HS-5 (cell line): ENCODE measurements at regions not wholly inside any gene's neighbourhood (a gene's known extent, or its start where the extent isn't known, plus 50 kb on each side); places are given as distances from the start of the nearest gene placed in this dataset.
"Not testable (repeated sequence)": the region's sequence is repeated elsewhere in the genome, so short reads cannot be mapped to it uniquely, and the experiment has no call there.

ENCODE experiments used
- DNase-seq: peaks from one replicate; pipeline ENCODE4 v3.0.0-alpha.2; 2012; ENCODE audit warnings: low read depth

DNA sequence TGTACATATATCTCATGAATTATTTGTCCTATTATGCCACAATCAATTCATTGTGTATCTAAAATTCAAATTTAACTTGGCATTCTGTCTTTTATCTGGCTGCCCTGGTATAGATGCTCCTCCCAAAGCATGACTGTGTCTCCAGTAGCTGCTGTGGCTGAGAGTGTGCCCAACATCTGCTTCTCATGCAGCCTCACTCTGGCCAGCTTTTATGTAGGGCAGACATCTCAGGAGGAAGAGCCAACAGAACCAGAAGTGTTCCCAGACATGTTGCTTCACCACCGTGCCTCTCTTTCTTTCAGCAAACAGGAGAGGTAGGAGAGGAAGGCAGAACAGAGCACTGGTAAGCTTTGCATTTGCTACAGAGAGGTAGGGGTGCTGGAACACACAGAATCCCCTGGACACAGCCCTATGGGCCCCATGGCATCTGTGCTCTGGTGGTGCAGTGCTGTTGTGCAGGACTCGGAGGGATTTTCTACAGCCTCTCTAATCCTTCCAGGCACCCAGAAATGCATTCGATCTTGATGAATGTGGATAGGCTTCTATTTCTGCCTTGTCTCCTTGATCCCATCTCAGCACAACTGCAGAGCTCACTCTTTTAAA is 637.1 kb downstream of the UTRN start:
- DNase-seq: no peak

GRCh38 chr6:144922771-144923490 is 637.8 kb downstream of the UTRN start:
- not testable (repeated sequence) for DNase-seq

DNA sequence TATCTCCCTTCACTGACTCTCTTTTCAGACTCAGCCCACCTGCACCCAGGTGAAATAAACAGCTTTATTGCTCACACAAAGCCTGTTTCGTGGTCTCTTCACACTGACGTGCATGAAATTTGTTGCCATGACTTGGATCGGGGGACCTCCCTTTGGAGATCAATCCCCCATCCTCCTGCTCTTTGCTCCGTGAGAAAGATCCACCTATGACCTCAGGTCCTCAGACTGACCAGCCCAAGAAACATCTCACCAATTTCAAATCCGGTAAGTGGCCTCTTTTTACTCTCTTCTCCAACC is 638.3 kb downstream of the UTRN start:
- DNase-seq: not testable (repeated sequence)

- DNase-seq: no peak
Measured at GRCh38 chr6:144928847-144929246, 643.7 kb downstream of the UTRN start.

GRCh38 chr6:144929262-144929661 is 644.1 kb downstream of the UTRN start:
- no peak for DNase-seq

DNA sequence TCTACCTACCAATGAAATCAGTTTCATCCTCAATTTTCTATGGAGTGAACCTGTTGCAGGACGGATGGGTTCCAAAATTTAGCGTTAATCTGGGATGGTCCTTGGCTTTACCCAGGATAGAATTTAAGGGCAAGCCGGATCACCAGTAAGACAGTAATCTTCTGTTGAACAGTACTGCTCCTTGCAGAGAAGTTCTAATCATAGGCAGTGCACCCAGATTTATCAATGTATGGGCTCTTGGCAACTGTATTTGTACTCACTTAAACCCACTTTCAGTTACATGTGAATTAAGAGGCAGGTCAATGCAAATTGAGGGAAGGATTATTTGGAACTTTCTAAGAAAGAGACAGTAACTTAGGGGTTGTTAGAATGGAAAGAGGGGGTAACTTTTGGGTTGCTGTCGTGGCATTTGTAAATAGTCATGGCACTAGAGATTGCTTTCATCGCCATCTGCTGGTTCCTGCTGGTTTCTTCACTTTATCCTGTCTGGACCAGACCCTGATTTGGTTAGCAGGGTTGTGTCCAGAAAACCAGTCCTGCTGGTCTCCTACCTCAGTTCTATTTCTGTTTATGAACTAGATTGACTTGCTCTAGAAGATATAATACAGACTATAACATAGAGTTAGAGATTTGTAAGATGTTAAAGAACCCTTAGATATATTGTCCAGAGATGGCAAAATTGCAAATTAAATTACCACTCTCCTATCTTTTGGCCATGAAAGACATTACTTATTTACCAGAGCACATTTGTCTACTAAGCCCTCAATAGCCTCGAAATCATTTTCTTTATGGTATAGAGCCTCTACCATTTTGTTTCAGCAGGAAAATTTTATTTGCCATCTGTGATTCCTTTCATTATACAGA is 646.3 kb downstream of the UTRN start:
- DNase-seq: no peak

DNA sequence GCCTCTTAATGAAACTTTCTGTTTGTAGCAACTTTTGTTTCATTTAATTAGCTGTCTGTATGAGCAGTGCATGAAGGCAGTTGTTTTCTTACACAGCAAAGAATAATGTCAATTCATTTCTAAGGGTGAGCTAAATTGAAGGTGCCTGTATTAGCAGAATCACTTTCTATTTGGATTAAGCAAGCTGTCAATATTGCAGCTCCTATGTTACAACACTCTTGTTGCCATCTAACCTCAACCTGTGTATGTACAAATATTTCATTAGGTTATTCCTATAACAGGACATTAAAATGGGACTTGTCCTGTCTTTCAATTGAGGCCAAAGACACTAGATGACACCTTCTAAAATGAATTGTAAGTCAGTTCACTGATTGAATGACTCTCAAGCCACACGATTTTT is 647.5 kb downstream of the UTRN start:
- no peak for DNase-seq

DNA sequence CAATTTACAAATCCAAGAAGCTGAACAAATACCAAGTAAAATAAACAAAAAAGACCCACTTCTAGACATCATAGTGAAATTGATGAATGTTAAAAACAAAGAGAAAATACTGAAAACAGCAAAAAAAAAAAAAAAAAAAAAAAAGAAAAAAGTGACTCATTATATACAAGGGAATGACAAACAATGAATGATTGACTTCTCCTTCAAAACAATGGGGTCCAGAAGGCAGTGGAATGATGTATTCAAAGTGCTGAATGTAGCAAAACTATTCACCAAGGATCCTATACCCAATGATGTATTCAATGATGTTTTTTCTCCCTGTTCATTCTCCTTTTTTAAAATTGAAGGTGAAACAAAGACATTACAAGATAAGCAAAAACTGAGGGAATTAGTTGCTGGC is 650.0 kb downstream of the UTRN start:
- DNase-seq: no peak

- DNase-seq: no peak
Measured at GRCh38 chr6:144935661-144936060, 650.5 kb downstream of the UTRN start.

DNA sequence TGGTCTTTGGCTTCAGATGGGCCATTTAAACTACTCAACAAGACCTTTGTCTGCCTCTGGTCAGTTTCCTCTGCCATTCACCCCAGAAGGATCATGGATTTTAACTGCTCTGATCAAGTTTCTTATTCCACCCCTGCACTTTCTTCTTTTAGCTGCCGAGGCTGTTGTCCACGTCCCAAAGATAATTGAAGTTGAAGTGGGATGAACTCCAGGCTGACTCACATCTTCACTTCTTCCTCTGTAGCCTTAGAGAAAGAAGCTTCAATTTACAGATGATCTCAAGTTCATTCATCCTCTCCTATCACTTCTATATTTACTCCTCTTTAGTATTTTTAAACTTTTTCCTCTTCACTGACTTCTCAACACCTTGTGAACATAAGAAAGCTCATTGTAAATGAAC is 651.6 kb downstream of the UTRN start:
- DNase-seq: no peak

GRCh38 chr6:144939921-144940320 is 654.8 kb downstream of the UTRN start:
- DNase-seq: no peak

DNA sequence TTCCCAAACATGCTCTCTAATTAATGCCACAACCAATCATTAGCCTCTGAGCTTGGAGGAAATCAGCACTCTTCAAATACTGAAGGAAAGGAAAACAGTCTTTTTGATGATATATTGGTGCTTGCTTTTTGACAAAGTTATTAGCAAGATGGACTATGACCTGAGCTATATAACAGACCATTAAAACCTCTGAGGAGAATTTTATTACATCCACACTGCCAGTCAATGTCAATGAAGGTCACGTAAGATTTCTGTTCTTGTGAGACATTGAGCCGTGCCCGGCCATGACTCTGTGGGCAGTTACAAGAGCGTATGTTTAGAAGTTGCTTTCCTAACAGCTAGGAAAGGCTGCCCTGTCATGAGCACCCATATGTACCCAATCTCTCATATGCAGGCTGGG is 659.0 kb downstream of the UTRN start:
- no peak for DNase-seq

DNA sequence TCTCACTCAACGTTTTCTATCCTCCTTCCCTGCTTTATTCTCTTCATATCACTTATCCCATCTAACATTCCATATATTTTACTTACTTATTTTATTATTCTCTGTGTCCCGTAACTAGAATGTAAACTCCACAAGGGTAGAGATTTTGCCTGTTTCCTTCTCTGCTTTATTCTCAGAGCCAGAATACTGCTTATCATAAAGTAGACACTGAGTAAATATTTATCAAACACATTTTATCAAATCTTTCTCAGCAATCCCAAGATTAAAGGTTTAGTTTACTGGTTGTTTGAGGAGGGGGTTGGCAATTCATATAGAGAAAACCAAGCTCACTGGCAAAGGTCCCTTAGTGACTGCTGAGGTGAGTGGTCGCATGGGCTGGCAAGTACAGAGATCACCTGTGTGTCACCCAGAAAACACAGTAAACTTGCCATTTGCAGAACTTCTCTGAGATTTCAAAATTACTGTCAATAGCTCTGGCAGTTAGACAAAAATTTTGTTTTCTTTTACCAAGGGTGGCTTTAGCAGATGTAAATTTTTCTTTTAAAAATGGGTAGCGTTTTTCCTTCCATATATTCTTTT is 662.4 kb downstream of the UTRN start:
- no peak for DNase-seq

DNA sequence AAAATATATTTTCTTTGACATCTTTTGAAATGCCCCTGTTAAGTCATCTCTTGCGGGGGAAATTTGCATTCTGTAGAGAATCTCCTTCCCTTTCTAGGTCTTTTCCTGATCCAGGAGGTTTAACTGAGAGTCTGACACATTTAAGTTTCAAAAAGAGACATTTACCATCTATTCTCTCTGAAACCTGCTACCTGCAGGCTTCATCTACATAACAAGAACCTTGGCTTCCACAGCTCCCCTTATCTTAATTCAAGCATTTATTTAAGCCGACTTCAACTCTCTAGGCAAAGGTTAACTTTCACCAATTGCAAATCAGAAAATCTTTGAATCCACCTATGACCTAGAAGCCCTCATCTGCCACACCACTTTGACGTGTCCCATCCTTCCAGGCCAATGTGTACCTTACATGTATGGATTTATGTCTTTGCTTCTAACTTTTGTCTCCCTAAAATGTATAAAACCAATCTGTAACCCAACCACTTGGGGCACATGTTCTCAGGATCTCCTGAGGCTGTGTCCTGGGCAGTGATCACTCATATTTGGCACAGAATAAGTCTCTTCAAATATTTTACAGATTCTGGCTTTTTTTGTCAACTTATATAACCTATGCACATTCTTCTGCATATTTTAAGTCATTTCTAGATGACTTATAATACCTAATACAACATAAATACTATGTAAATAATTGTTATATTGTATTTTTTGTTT is 666.7 kb downstream of the UTRN start:
- no peak for DNase-seq

DNA sequence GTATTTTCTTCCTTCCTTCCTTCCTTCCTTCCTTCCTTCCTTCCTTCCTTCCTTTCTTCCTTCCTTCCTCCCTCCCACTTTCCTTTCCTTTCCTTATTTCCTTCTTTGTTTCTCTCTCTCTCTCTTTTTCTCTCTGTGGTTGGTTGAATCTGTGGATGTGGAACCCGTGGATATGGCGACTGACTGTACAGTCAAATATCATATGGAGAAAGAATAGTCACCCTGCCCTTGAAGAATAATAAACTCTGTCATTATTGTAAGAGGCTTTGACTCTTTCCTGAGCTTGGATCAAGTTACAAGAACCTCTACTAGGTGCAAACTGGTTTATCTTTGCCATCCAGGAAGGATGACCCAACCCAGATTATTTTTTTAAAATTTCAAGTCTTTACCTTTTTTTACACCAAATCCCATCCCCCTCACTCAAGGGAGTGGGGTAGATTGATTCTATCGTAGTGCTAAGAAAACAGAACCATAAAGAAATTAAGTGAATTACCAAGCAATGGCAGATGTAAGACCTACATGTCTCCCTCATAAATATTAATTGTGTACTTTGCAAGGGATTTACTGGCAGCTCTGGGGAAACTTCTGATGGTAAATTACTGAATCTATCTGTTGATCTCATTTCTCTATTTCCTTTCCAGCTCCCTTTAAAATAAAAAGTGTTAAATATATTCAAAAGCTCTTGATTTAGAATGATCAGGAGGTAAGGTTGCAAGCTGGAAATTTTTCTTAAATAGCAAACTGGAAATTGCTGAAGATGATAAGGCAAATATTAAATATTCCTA is 667.5 kb downstream of the UTRN start:
- DNase-seq: no peak

GRCh38 chr6:144953552-144954240 is 668.6 kb downstream of the UTRN start:
- DNase-seq: peak; percentile 81

- no peak for DNase-seq
Measured at GRCh38 chr6:144954241-144954556, 669.1 kb downstream of the UTRN start.

DNA sequence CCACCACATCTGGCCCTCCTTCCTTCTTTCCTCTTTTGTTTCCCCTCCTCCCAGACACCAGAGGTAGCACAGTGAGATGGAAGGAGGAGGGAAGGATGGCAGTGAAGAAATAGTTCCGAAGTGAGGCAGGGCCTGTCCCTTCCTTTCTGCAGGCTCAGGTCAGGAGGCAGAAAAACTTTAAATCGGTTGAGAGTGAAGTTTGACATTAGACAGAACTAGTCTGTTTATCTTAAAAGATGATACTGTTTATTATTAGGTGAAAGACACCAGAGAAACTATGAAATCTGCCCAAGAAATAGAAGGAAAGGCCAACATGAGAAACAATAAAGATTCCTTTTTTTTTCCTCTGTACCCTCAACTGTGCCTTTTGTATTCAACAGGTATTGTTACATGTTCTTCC is 670.3 kb downstream of the UTRN start:
- no peak for DNase-seq

DNA sequence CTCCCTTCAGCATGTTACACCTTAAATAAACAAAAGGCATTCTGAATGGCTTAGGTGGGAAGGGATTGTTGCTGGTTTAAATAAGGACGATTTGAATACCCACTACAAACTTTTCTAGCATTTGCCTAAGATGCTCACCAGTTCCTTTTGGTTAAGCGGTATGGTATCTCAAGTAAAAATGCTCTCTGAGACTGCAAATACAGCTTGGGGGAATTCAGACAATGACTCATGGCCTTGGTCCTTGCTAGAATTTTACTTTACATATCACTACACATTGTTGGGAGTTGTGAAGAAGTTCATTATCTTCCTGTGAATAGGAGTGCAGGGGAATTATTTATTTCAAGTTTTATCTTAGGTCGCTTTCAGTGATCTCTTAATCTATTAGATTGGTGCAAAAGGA is 670.7 kb downstream of the UTRN start:
- DNase-seq: no peak

DNA sequence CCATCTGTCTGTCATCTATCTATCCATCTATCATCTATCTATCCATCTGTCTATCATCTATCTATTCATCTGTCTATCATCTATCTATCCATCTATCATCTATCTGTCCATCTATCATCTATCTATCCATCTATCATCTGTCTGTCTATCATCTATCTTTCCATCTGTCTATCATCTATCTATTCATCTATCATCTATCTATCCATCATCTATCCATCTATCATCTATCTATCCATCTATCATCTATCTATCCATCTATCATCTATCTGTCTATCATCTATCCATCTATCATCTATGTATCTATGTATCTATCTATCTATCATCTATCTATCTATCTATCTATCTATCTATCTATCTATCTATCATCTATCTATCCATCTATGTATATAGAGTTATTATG is 671.6 kb downstream of the UTRN start:
- not testable (repeated sequence) for DNase-seq
